GM18873 (cell line): ENCODE measurements at regions not wholly inside any gene's neighbourhood (a gene's known extent, or its start where the extent isn't known, plus 50 kb on each side); places are given as distances from the start of the nearest gene placed in this dataset.

ENCODE experiments used
- ATAC-seq: cut with Tn5 transposase; IDR thresholded peaks from one replicate; pipeline ENCODE4 v1.9.1; 2021; ENCODE audit warnings: mild to moderate bottlenecking, moderate library complexity, moderate number of reproducible peaks; ENCODE audit not compliant: unreplicated experiment, low FRiP score

- ATAC-seq = no peak
These were observed 327.6 kb downstream of the BRD1 start for GRCh38 chr22:49500076-49500460.

GRCh38 chr22:49499433-49500075, 328.1 kb downstream of the BRD1 start:
- no peak for ATAC-seq

DNA sequence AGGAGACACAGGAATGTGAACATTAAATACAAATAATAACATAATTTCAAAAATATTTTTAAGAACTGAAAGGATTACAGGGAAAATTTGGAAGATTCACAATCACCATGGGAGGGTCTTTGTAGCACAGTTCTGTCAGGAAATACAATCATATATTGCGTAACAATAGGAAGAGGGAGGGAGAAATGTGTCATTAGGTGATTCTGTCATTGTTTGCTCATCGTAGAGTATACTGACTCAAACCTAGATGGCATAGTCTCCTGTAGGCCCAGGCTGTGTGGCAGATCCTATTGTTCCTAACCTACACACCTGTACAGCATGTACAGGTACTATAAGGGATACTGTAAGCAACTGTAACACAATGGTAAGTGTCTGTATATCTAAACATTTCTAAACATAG, 330.4 kb downstream of the BRD1 start:
- ATAC-seq = no peak

- ATAC-seq = no peak
These were observed 333.1 kb downstream of the BRD1 start for GRCh38 chr22:49494555-49494954.

DNA sequence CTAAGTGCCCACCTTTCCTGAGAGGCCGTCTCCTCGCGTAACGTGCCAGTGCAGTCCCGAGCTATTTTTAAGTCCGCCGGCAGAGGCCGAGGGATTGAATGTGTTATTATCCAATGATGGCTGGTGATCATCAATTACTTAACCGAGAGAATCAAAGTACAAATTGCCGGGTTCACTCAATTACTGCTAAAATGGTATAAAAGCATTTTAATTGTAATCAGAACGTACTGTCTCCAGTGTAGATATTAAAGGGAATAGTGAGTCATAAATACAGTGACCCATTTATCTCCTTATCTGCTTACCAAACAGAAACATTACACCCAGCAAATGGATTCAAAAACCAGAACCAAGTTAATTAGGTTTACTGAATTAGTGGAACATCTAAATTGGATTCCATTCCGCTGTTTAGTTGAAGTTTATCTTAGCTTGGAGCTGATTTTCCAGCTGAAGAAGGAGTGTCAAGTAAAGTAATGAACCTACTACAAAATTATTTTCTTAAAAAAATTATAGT, 334.9 kb downstream of the BRD1 start:
- no peak for ATAC-seq

DNA sequence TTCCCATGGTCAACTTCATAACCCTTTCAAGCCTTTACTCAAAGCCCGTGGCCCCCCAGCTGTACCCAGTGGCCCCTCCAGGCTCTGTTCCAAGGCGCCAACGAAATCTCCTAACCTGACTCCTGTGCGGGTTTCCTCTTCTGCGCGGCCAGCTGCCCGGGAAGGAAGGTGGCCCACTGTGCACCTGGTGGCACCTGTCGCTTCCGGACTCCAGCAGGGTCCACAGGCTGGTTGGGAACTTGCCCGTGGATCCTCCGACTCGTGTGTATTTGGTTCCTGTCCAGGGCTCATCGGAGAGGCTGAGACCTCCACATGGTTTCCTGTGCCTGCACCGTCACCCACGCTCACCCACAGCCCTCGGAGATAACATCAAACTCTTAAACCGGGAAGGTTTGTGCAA, 335.4 kb downstream of the BRD1 start:
- ATAC-seq = no peak

DNA sequence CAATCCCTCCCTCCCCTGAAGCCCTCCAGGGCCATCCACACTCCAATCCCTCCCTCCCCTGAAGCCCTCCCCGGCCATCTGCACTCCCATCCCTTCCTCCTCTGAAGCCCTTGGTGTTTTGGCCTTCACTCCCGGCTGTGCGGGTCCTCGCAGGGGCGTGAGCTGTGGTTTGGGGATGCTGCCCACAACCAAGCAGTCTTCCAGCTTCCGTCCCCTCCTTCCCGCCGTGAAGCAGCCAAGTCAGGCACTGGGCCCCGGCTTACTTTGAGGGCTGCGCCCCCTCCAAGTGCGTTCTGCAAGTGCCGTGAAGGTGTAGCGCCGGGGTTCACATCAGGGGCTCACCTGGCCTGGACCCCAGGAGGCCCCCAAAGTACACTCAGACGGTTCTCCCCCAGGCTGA, 335.9 kb downstream of the BRD1 start:
- no peak for ATAC-seq

GRCh38 chr22:49491221-49491635, 336.4 kb downstream of the BRD1 start:
- no peak for ATAC-seq

GRCh38 chr22:49490692-49491091, 337.0 kb downstream of the BRD1 start:
- no peak for ATAC-seq

DNA sequence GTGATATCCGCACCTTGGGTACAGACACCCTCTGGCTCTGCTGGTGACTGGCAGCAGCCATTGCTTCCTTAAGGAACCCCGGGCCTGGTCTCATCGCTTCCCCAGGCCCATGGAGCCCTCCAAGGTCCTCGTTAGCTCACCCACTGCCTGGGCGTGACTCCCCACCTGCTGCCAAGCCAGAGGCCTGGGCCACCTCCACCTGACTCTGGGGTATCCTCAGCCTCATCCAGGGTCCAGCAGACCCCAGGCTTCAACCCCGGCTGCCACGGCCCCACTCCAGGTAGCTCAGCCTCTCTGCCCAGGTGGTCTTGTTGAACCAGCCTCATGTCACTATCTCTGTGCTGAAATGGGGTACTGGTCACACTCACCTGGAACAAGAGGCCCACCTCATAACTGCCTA, 337.9 kb downstream of the BRD1 start:
- no peak for ATAC-seq

DNA sequence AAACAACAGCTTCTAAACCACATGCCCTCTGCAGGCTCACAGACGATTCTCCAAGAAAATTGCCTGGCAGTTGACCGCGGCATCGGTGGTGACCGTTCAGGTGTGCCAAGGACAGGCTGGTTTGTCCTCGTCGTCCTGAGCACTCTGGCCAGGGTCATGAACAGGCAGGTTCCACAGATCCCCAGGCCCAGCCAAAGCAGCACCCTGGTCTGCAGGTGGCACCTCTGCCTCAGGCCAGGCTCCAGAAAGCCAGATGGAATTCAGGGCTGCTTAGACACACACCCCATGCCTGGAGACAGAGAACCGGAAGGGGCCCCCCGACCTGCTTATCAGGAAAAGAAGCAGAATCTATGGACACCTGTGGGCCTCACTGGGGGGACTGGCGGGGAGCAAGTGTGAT, 338.7 kb downstream of the BRD1 start:
- no peak for ATAC-seq

- ATAC-seq = no peak
These were observed 339.7 kb downstream of the BRD1 start for GRCh38 chr22:49487950-49488349.

- ATAC-seq = no peak
These were observed 341.4 kb downstream of the BRD1 start for GRCh38 chr22:49486225-49486624.

DNA sequence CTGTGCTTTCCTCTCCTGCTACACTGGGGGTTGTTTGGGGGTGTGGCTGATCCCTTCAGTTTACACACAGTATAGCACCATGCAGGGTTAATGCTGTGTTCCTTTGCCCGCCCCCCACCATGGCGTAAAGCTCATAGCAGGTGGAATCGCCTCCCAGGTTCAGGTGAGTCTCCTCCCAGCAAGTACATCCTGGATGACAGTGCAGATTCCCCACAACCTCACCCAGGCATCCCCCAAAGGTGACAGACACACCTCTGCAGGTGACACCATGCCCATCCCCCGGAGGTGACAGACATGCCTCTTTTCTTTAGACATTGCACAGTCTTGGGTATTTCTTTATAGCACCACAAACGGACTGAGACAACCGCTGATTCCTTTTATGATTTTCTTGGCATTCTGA, 343.7 kb downstream of the BRD1 start:
- no peak for ATAC-seq

DNA sequence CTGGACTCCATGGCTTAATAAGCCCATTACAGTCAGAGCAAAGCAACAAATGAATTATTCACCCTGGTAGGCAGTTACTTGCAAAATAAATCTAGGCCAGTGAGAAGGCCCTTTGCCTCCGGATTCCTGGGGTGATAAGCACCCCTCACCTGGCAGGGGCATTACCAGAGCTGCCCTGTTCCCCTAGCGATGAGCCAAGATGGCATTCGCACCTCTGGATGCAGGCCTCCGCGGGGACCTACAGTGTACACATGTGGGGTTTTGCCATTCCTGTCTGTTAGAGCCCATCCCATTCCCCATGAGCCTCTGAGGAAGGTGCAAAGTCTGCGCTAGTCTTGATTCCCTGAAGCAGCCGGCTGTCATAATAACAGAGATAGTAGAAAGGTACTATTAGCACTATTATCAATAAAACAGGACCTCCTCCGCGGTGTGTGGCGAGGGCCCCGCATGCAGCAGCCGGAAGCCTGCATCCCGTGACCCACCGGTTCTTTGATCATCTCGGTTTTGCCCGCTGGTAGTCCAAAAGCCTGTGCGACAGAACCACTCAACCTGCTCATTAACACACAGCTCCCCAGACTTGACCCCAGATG, 344.3 kb downstream of the BRD1 start:
- no peak for ATAC-seq

DNA sequence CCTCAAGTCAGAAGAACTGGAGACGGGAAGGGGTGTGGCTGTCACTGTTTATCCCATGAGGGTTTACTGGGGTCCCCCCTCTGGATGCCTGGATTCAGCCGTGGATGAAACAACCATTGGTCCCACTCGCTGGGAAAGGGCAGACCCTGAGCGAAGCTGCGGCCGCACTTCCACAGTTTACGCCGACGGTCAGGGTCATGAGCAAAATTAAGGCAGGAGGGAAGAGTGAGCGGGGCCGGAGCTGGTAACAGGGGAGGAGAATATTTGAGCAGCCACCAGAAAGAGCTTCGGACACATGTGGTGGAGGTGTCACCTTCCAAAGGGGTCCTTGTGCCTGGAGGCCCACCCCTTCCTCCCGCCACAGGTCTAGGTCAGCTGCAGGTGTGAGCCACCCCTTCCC, 344.9 kb downstream of the BRD1 start:
- no peak for ATAC-seq

DNA sequence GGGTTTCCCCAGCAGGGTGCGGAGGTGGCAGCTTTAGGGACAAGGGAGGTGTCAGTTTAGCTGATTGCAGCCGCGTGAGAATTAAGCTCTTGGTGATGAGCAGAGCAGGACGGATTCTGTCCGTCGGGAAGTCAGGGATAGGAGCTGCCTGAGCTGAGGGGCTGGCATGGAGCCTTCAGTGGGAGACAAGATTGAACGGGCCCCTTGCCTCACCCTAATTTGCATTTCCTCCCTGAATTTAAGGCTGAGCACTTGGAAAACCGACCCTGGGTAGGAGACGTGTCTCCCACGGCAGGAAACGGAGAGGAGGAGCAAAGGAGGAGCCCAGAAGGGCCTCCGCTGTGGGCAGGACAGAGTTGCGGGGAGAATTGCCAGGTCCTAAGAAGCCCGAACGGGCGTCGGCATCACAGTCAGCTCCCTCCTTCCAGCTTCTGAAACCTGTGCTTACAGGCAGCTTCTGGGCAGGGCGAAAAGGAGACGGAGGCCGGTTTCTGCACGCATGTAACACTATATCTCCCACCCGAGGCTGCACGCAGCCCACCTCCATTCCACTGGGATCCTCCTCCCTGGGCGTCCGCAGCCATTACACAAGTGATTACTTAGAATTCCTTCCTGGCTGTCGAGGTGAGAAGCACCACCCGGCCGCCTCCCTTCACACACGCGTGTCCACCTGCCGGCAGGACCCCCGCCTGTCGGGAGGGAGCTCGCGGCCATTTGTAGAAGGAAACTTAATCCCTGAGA, 345.8 kb downstream of the BRD1 start:
- ATAC-seq = no peak

DNA sequence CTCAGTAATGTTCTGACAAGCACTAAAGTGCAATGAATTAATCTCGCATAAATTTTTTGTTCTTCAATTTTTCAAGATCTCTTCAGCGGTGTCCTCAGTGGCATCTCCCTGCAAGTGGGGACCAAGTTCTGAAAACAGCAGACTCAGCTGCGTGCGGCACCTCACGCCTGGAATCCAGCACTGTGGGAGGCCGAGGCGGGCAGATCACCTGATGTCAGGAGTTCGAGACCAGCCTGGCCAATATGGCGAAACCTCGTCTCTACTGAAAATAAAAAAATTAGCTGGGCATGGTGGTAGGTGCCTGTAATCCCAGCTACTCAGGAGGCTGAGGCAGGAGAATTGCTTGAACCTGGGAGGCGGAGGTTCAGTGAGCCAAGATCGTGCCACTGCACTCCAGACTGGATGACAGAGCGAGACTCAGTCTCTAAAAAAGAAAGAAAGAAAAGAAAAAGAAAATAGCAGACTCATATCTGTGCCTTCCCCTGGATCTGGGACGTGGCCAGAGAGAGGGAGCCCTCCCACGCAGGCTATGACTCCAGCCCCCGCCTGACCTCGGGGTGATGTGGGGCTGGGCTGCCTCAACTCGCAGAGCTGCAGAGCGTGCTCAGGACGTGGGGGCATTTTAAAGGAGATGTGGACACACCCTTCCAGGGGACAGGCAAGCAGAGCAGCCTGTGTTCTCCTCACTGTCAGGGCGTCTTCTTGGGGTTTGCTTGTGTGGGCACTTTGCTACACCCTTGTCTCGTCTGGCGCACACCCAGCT, 346.6 kb downstream of the BRD1 start:
- ATAC-seq = no peak

GRCh38 chr22:49480331-49480730, 347.3 kb downstream of the BRD1 start:
- ATAC-seq = no peak

- ATAC-seq = no peak
These were observed 348.1 kb downstream of the BRD1 start for GRCh38 chr22:49479566-49479965.

DNA sequence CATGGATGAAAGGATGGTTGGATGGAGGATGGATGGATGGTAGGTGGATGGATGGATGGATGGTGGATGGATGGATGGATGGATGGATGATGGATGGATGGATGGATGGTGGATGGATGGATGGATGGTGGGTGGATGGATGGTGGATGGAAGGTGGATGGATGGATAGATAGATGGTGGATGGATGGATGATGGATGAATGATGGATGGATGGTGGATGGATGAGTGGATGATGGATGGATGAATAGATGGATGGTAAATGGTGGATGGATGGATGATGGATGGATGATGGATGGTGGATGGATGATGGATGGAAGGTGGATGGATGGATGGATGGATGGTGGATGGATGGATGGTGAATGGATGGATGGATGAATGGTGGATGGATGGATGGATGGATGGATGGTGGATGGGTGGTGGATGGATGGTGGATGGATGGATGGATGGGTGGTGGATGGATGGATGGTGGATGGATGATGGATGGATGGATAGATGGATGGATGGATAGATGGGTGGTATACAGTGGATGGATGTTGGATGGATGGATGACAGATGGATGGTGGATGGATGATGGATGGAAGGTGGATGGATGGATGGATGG, 350.8 kb downstream of the BRD1 start:
- no peak for ATAC-seq
